BJ (cell line): ENCODE measurements at regions not wholly inside any gene's neighbourhood (a gene's known extent, or its start where the extent isn't known, plus 50 kb on each side); places are given as distances from the start of the nearest gene placed in this dataset.

Source experiments
- CTCF ChIA-PET: fragments of 350-600 bp; formaldehyde crosslinking; extraction: SDS; loops from one replicate; lab custom pipeline; 2021; ENCODE audit warnings: antibody characterized with exemption, inconsistent platforms; lab: Yijun Ruan, JAX
- POLR2A ChIA-PET: fragments of 300-600 bp; sonication (Branson Sonifier 250); formaldehyde crosslinking; extraction: SDS; loops from one replicate; lab custom pipeline; 2021; ENCODE audit warnings: antibody characterized with exemption; lab: Charles Lee
- DNase-seq: peaks from one replicate; pipeline ENCODE4 v3.0.0-alpha.2; 2011; ENCODE audit warnings: low read depth
- H3K27me3 ChIP-seq: 2 replicates; pipeline ENCODE4 v1.6.0; 2011; ENCODE audit warnings: low read length; ENCODE audit not compliant: control insufficient read depth, insufficient read depth
- H3K36me3 ChIP-seq: 2 replicates; pipeline ENCODE4 v1.5.1; 2011; ENCODE audit warnings: low read length; ENCODE audit not compliant: control insufficient read depth, insufficient read depth
- H3K4me3 ChIP-seq: 2 replicates; pipeline ENCODE4 v1.5.1; 2011; ENCODE audit warnings: low read depth, mild to moderate bottlenecking, control low read depth, low read length
- TF ChIP-seq, protein P1 (sequence below): IDR thresholded peaks from 2 replicates; pipeline ENCODE4 v1.5.1; 2011; ENCODE audit warnings: low read depth, mild to moderate bottlenecking, control low read depth, inconsistent platforms, low read length, moderate library complexity; ENCODE audit not compliant: insufficient read depth

DNA sequence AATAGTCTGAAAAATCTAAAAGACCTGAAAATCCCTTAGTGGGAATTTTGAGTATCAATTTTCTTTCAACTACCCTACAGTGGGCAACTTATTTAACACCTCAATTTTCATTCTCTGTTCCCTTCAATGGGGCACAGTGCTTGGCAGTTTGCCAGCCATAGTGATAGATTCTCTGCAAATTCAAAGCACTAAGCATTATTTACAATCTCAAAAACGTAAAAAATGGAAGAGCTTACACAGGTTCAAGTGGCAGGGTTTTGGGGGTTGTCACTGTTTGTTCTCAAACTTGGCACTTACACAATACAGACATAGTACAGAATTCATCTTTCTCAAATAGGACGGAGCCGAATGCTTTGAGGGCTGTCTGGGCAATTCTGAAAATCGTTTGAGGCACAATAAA is 515.0 kb downstream of the EFNA5 start:
- Histone ChIP-seq H3K36me3 (no peaks in the 10 kb centered on the region), H3K27me3 (no peaks in the 10 kb centered on the region), H3K4me3 (no peak overlapping the region)
- ChIA-PET CTCF (no interaction called here), POLR2A (no interaction called here)
- TF ChIP-seq, protein P1, sequence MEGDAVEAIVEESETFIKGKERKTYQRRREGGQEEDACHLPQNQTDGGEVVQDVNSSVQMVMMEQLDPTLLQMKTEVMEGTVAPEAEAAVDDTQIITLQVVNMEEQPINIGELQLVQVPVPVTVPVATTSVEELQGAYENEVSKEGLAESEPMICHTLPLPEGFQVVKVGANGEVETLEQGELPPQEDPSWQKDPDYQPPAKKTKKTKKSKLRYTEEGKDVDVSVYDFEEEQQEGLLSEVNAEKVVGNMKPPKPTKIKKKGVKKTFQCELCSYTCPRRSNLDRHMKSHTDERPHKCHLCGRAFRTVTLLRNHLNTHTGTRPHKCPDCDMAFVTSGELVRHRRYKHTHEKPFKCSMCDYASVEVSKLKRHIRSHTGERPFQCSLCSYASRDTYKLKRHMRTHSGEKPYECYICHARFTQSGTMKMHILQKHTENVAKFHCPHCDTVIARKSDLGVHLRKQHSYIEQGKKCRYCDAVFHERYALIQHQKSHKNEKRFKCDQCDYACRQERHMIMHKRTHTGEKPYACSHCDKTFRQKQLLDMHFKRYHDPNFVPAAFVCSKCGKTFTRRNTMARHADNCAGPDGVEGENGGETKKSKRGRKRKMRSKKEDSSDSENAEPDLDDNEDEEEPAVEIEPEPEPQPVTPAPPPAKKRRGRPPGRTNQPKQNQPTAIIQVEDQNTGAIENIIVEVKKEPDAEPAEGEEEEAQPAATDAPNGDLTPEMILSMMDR: no peak
- no peak for DNase-seq

DNA sequence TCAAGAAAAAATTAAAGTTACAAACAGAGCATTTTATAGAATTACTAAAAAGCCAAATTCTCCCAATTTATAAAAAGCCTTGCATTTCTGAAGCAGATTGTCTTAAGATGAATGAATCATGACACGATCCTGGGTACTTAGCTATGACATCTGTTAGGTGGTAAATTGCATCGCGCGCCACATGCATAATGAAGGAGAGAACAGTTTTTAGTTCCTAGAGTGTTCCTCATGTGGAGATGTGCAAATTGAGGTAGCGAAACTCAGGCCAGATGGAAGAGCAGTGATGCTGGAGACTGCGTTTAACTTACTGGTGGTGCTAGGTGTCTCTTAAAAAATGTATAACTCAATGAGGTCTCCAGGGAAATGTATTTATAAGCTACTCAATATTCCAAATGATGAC is 516.1 kb downstream of the EFNA5 start:
- Histone ChIP-seq H3K36me3 (no peaks in the 10 kb centered on the region), H3K4me3 (no peak overlapping the region), H3K27me3 (no peaks in the 10 kb centered on the region)
- ChIA-PET POLR2A (no interaction called here), CTCF (no interaction called here)
- TF ChIP-seq, protein P1: no peak
- DNase-seq: no peak

DNA sequence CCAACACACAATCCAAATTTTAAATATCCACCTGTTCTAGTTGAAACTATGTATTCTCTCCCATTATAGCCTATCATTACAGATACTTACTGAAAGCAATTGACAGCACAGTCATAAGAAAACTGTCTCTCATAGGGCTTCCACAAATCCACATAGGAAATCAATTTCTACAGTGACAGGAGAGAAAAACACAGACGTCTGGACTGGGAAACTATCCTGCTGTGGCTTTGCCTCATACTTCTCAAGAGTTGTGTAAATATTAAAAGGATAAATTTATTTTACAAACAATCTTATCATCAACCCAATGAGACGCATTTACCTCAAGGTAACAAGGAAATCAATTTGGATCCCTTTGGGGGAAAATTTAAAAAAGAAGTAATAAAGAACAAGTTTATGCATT is 517.5 kb downstream of the EFNA5 start:
- ChIA-PET POLR2A (no interaction called here), CTCF (no interaction called here)
- H3K4me3 ChIP-seq: no peak overlapping the region
- H3K27me3 ChIP-seq: no peaks in the 10 kb centered on the region
- TF ChIP-seq, protein P1: no peak
- DNase-seq: no peak
- H3K36me3 ChIP-seq: no peaks in the 10 kb centered on the region

DNA sequence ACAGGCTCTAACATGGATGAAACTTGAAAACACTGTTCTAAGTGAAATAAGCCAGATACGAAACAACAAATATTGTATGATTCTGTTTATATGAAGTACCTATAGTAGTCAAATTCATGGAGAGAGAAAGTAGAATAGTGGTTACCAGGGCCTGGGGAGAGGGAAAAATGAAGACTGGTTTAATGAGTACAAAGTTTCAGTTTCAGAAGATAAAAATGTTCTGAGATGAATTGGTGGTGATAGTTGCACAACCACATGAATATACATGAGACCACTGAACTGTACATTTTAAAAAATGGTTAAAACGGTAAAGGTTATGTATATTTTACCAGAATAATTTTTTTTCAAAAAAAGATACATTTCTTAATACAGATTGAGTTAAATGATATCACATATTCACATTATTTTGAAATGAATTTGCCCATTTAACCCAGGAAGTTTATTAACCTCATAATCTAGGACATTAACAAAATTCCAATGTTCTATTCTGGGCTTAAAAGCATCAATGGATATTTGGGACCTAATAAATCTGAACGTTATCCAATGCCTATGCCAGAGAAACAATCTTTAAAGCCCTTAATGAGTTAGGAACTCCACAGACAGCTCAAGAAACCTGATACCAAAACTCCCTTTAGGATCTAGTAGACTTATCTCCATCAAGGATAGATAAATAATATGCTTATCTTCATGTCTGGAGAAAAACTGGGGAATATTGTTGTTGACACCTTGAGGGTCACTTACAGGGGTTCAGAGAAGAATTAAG is 521.3 kb downstream of the EFNA5 start:
- Histone ChIP-seq H3K4me3 (no peak overlapping the region), H3K27me3 (no peaks in the 10 kb centered on the region), H3K36me3 (no peaks in the 10 kb centered on the region)
- ChIA-PET POLR2A (no interaction called here), CTCF (no interaction called here)
- DNase-seq: no peak
- TF ChIP-seq, protein P1: no peak

DNA sequence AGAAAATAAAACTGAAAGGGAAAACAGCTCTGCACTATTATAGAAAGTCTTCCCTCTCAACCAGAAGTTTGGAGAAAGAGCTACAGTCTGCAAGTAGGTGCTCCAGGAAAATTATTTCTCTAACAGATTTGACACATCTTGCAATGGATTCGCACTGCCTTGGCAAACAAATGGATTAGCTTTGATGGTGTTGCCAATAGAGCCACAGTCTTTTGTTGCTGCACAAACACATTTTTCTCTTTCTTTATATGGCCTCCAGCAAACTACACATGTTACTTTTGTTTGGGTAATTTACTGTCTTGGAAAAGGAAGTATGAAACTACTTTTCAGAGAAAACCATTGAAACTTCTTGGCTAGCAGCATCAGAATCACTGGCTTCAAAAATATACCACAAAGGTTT is 523.1 kb downstream of the EFNA5 start:
- no peak for DNase-seq
- CTCF ChIA-PET: no interaction called here
- TF ChIP-seq, protein P1: no peak
- Histone ChIP-seq H3K36me3 (no peaks in the 10 kb centered on the region), H3K27me3 (no peaks in the 10 kb centered on the region), H3K4me3 (no peak overlapping the region)
- POLR2A ChIA-PET: no interaction called here
